ENCODE measurements at regions not wholly inside any gene's neighbourhood (a gene's known extent, or its start where the extent isn't known, plus 50 kb on each side); places are given as distances from the start of the nearest gene placed in this dataset.

DNA sequence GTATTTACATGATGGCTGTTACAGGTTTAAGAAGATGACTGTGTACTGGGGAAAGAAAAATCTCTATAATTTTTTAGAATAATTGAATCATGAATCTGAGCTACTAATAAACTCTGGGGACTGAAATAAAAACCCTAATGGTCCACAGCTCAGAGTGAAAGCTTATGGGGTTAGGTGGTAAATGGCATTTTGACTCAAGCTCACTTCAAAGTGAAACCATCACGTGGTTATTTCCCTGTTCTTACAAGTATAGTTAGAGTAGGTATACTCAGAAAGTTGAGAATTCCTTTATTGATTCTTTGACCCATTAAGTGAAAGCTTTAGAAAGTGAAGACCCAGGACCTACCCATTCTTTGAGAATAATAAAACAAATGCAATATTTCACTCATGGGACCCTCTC, 626.2 kb upstream of the SETBP1 start:
- DNase-seq = no peak
- intact Hi-C loops (cut with DNase I) = no loop called here
- ATAC-seq = no peak

DNA sequence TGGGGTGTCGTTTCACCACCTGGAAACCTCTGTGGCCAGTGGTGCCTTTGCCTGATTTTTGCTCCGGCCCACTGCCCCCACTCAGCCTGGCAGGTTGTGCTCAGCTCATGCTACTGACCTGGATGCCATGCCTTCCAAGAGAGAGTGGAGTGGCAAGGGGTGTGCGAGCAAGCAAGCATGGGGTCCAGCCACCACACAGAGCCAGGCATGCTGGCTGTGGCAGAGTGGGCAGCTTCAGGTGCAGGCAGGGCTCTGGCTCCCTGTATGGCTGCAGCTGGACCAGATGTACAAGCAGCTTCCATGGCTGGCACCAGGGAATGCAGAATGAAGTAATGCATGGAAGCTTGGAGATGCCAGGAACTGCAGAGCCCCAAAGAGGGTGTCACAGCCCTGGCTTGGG, 620.5 kb upstream of the SETBP1 start:
- ATAC-seq = no peak
- intact Hi-C loops (cut with DNase I) = no loop called here
- no peak for DNase-seq

DNA sequence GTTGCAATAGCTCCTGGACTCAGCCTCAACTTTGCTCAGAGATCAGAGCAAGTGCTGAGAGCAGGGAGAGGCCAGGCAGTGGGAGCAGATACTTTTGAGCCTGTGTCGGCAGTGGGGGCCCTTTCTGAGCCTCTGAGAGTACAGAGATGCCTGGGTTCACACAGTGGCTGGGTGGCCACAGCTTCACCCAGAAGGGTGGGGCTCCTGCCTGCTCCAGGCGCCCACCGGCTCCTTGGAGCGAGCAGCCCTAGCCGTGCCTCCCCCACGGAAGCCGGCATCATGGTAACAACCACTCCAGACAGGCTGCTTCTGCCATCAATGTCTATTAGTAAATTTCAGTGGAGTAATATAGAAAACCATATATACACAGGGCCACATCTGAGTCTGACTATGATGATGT, 619.2 kb upstream of the SETBP1 start:
- DNase-seq = no peak
- no peak for ATAC-seq
- intact Hi-C loops (cut with DNase I) = no loop called here

DNA sequence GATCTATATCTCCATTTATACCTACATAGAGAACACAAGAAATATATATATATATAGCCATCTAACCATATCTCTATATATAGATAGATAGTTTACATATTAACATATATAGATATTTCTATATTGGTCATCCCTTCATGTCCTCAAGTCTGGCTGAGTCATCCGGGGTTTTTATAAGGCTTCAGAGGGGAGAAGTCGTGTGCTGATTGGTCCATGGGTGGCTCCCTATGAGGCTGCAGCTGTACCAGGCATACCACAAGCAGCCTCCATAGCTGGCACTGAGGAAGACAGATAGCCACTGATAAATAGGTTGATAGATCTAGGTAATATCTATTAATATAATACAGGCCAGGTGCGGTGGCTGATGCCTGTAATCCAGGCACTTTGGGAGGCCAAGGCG, 618.3 kb upstream of the SETBP1 start:
- intact Hi-C loops (cut with DNase I) = no loop called here
- DNase-seq (no peak), ATAC-seq (no peak)

DNA sequence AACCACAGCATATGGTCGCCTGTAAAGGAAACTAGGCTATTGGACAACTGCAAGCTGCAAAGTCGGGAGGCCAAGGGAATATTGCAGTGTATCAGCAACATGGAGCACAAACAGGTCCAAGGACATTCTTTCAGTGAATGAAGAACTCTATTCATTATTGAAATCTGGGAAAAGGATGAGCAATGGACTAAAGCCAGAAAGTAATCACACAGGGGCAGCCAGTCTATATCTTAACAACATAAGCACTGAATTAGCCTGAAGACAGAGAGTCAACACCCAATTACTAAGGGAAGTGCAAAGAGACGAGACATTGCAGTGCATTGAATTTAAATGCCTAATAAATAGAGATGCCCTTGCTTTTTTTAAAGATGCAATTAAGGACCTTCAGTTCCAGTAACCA, 615.5 kb upstream of the SETBP1 start:
- DNase-seq (no peak), ATAC-seq (no peak)
- intact Hi-C loops (cut with DNase I) = no loop called here

DNA sequence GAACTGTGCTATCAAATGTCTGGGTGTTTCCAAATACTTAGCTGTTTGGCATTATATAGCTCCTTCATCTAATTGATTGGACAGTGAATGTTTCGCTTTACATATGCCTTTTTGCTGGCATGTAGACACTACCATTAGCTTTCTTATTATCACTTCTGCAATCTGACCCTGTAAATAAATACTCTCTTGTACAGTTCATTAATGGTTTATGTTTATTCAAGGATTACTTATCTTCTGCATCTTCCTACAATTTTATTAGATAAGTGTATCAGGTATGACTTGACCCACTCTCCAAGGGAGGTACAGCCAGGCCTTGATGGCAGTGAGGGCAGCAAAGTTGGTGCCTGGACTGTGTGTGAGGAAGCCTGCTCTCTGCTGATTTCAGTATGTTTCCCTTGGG, 614.1 kb upstream of the SETBP1 start:
- DNase-seq (no peak), ATAC-seq (no peak)
- intact Hi-C loops (cut with DNase I) = no loop called here

DNA sequence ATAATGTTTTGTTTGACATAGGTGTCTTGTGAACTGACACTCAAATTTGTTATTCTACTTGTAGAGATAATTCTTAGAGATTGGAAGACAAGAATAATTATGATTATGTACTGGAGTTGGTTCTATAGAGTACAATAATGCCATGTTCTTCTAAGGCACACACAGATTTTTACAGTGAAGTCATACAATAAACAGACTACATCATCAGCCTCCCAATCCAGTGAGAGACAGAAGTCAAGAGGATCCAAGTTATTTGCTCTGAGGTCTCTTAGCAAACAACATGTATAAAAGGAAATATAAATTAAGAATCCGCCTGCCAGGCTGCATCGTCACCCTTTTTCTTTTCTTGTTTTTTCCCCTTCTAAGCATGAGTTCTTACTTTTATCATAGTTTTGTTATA, 613.5 kb upstream of the SETBP1 start:
- ATAC-seq (no peak), DNase-seq (no peak)
- intact Hi-C loops (cut with DNase I) = no loop called here

DNA sequence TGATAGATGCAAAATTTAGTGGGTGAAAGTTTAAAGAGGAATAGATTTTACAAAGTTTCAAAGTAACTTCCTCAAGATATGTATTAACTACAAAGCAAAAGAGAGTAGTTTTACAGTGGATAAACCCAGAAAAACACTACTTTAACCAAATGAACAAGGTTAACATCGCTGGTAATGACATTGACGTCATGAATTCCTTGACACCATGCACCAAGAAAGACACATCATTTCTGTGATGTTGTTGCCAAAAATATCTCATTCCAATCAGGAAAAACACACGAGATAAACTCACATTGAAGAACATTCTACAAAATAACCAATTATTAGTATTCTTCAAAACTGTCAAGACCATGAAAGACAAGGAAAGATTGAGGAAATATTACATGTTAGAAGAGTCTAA, 605.6 kb upstream of the SETBP1 start:
- ATAC-seq (no peak), DNase-seq (no peak)
- intact Hi-C loops (cut with DNase I) = no loop called here

DNA sequence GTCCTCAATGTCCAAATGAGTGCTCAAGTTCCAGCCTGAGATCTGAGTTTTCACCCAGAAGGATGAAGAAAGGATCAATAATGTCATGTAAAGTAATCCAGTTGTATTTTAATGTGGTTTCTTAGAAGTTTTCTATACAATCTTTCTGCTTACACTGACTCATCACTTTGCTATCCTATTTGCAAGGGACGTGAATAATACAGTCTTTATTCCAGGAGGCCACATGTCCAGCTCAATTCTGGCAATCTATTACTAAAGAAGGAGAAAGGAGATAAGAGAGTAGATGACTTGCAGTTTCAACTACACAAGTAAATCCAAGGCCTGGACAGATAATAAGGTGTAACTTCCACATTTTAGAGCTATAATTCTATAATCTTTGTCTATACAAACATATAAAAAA, 601.1 kb upstream of the SETBP1 start:
- intact Hi-C loops (cut with DNase I) = no loop called here
- DNase-seq (no peak), ATAC-seq (peak in 1 of 2 donors; percentile 44)

DNA sequence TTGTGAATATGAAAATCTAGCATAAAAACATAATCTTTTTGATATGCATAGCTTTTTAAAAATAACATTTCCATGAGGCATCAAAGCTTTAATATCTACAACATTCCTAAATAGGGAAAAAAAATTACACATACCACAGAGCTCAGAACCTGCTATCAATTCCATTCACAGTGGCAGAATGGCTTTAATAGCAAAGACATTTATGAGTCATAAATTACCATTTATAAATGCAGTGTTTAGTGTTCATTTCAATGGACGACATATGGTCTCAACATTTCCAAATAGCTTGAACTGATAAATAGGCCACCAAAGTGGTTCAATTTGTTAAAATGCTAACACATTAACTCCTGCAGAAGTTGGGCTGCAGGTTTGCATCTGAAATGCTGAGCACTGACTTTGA, 600.6 kb upstream of the SETBP1 start:
- no peak for ATAC-seq

DNA sequence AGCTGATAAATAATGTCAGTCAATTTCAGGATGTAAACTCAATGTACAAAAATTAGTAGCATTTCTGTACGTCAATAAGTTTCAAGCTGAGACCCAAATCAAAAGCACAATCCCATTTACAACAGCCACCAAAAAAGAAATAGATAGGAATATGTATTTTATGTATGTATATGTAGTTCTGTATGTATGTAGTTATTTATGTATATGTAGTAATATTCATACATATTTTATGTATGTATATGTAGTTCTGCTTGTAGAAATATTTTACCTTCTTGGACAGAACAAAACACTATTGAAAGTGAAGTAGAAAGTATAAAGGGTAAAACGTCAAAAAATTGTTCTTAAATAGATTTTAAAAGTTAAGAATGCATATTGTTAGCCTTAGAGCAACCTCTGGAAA, 591.0 kb upstream of the SETBP1 start:
- intact Hi-C loops (cut with DNase I) = no loop called here

More for the DNA sequence above, 600.6 kb upstream of the SETBP1 start:
- DNase-seq = no peak
- intact Hi-C loops (cut with DNase I) = no loop called here

DNA sequence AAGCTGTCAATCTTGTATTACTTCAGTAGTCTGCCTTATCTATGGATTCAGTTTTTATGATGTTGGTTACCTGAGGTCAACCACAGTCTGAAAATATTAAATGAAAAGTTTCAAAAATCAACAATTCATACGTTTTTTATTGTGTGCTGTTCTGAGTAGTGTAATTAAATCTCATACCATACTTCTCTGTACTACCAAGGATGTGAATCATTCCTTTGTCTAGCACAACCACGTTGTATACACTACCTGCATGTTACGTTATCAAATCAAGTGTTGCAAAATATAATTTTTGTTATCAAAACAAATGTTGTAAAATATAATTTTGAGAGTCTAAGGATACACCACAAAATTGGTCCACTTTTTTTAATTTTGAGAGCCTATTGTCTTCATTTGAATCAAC, 590.2 kb upstream of the SETBP1 start:
- DNase-seq (no peak), ATAC-seq (no peak)
- intact Hi-C loops (cut with DNase I) = no loop called here

More for the DNA sequence above, 591.0 kb upstream of the SETBP1 start:
- DNase-seq (no peak), ATAC-seq (no peak)

DNA sequence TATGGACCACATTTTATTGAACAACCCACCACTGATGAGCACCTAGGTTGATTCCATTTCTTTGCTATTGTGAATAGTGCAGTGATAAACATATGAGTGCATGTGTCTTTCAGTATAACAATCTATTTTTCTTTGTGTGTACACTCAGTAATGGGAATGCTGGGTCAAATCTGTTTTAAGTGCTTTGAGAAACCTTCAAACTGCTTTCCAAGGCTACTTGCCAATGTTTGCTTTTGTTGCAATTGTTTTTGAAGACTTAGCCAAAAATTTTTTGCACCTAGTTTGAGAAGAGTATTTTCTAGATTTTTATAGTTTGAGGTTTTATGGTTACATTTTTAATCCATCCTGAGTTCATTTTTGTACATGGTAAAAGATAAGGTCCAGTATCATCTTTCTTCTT, 587.4 kb upstream of the SETBP1 start:
- intact Hi-C loops (cut with DNase I) = no loop called here
- no peak for DNase-seq
- no peak for ATAC-seq

DNA sequence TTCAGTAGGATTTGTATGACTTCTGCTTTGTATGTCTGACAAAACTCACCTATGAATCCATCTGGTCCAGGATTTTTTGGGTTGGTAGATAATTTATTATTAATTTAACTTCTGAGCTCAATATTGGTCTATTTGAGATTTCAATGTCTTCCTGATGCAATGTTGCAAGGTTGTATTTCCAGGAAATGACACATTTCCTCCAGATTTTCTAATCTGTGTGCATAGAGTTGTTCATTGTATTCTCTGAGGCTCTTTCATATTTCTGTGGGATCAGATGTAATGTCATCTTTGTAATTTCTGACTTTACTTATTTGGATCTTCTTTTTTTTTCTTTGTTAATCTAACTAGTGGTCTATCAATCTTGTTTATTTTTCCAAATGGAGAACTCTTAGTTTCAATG, 584.7 kb upstream of the SETBP1 start:
- intact Hi-C loops (cut with DNase I) = no loop called here
- no peak for DNase-seq

DNA sequence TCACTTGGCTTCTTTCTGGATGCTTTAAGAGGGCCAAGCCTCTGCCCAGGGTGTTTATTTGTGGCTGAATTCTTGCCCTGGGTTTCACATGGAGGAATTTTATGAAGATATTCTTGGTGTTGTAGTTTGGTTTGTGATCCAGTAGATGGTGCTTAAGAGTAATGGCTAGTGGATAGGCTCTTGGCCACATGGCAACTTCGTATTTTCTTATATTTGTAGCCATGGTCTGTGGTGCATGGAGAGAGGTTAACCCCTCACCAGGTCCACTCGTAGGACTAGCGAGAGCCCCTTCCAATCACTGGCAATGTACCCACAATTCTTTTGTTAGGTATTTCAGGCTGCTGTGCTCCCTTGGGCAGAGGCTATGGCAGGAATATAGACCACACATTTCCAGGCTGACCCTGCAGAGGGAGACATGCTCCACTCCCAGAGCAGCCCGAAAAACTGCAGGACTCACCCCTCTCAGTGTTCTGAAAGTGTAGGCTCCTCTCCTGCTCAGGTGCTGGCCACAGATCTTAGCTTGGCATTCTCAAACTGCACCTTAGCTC, 582.1 kb upstream of the SETBP1 start:
- no peak for DNase-seq
- intact Hi-C loops (cut with DNase I) = no loop called here
- no peak for ATAC-seq

More for the DNA sequence above, 584.7 kb upstream of the SETBP1 start:
- ATAC-seq = no peak

DNA sequence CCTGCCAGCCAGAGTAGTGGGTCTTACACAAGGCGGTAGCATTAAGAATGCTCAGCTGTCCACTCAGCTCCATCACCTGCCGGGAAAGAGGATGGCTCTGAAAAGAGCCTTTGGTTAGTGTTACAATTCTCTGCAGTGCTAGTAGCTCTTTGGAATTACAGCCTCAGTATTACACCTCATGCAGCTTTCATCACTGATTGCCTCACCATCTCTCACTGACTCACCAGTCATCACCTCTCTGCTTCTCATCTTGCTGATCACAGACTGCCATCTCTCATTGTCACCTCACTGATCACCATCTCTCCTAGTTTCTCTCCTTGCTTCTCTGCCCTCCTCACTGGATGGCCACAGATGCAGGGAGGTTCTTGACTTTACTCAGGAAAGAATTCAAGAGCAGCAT, 573.5 kb upstream of the SETBP1 start:
- ATAC-seq (peak in 1 of 2 donors; percentile 43), DNase-seq (no peak)
- intact Hi-C loops (cut with DNase I) = no loop called here

DNA sequence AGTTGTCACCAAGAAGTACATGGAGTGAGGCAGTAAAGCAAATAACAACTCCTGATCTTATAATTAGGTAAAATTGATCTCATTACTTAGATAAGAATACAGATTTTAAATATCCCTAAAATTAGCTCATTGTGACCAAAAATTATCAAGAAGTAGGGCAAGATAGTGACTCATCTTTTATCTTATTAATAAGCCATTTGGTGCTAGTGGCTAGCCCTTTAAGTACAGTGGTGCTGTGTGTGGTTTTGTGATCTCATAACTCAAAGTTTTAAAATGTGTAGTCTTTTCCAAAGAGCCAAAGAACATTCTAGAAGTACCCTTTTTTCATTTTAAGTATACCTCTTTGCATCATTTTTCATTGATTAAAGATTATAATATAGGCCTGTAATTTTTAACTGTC, 569.4 kb upstream of the SETBP1 start:
- intact Hi-C loops (cut with DNase I) = no loop called here
- ATAC-seq = no peak
- DNase-seq = no peak

DNA sequence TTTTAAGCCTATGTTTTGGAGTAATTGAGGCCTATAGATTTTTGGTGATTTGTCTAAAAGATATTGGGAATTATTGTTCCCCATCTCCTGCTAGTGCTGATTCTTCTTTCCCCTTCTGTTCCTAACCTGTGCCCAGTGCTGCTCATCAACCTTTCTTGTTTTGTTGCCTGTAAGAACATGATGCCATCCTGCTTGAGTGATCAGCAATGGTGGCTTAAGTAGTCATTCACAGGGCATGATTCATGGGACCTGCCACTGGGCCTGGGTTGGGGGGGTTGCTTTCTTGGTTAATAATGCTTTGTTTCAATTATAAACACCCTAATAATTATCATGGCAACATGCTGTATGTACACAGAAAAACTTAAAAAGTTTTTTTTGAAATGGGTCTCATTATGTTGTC, 562.9 kb upstream of the SETBP1 start:
- intact Hi-C loops (cut with DNase I) = no loop called here
- DNase-seq (no peak), ATAC-seq (no peak)

DNA sequence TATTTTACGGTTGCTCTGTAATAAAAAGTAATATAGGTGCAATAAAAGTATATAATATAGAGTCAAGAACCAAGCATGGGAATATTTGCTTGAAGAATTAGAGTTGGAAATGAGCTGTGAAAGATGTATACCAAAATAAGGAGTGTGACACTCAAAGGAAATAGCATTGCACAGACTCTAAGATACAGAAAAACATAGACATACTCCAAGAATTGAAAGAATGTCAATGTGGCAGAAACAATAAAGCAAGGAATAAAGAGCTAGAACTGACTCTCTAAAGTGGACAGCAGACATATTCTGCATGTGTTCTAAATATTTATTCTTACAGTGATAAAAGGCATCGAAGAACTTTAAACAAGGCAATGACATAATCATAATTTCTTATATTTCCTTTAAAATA, 561.1 kb upstream of the SETBP1 start:
- intact Hi-C loops (cut with DNase I) = loop anchor here in 1 of 2 donors (10.0 kb wide), 1 partner anchor 205 kb away; no protein-coding TSS in a partner anchor
- ATAC-seq = no peak
- DNase-seq = no peak

DNA sequence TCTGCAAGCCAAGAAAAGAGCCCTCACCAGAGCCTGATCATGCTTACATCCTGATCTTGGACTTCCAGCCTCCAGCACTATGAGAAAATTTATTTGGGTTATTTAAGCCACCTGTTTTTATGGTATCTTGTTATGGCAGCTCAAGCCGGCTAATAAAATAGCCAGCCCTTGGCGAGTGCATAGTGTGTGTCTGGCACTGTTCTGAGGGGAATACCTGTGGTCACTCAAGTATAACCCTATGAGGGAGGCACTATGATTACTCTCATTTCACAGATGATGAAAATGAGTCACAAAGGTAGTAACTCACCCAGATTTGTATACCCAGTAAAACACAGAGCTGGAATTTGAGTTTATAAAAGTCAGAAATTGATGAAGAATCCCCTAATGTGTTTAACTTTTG, 556.9 kb upstream of the SETBP1 start:
- ATAC-seq (no peak), DNase-seq (no peak)
- intact Hi-C loops (cut with DNase I) = loop anchor here in 1 of 2 donors (10.0 kb wide), 1 partner anchor 201 kb away; no protein-coding TSS in a partner anchor

DNA sequence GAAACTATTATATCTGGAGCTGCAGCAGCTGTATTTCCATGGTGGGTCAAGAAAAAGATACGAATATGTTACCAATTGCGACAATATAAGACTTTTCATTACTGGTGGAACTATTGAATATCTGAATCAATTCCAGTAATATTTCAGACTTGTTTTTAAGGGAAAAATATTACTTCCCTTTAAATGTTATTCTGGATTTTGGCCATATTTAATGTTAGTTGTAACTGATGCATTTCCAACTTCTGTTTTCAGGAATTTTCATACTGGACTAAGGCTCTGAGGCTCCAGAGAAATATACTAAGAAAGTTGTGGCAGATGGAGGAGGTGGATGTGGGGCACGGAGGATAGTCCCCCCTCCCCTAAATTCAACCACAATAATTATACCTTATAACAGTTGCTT, 555.2 kb upstream of the SETBP1 start:
- no peak for ATAC-seq
- intact Hi-C loops (cut with DNase I) = loop anchor here in 1 of 2 donors (10.0 kb wide), 1 partner anchor 199 kb away; no protein-coding TSS in a partner anchor
- DNase-seq = no peak

DNA sequence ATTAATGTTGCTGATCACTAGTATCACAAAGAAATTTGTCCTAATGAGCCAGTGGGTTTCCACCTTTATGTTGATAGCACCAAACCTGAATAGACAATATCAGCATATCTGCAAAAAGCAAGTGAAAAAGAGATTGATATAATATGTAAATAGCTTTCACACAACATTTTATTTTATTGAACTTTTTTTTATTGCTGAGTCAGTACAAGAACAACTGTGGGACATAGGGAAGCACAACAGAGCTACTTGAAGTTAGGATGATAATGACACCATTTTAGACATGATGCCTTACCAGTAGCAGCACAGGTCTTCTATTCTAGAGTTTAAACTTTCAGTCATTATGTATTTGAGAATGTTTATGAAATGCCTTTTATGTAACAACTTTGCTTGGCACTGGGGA, 554.1 kb upstream of the SETBP1 start:
- ATAC-seq = no peak

More for the DNA sequence above, 554.1 kb upstream of the SETBP1 start:
- intact Hi-C loops (cut with DNase I) = loop anchor here in 1 of 2 donors (10.0 kb wide), 1 partner anchor 198 kb away; no protein-coding TSS in a partner anchor
- no peak for DNase-seq
